Right atrium auricular region (tissue), 2 donors: ENCODE measurements at regions not wholly inside any gene's neighbourhood (a gene's known extent, or its start where the extent isn't known, plus 50 kb on each side); places are given as distances from the start of the nearest gene placed in this dataset.

Experiments
- DNase-seq: peaks from one replicate; pipeline ENCODE4 v3.0.0-alpha.2; 2019; ENCODE audit warnings: low spot score
- H3K27ac ChIP-seq, 2 donors: fragments of 200-600 bp; sonication (generic); 1 replicate in 1 of 2; 2 replicates in 1 of 2; pipeline ENCODE4 v1.5.1; 2016 to 2019
- H3K27me3 ChIP-seq, 2 donors: fragments of 200-600 bp; sonication (generic); one replicate each; pipeline versions ENCODE4 v1.5.1 to v1.6.0; 2017 to 2019
- H3K36me3 ChIP-seq: fragments of 200-600 bp; sonication (generic); one replicate; pipeline ENCODE4 v1.5.1; 2016
- H3K4me1 ChIP-seq, 2 donors: fragments of 200-600 bp; sonication (generic); one replicate each; pipeline versions ENCODE4 v1.5.1 to v1.6.0; 2017 to 2019
- H3K4me3 ChIP-seq, 2 donors: fragments of 200-600 bp; sonication (generic); 1 replicate in 1 of 2; 2 replicates in 1 of 2; pipeline ENCODE4 v1.5.1; 2017 to 2019; ENCODE audit warnings: mild to moderate bottlenecking in 1 of 2, moderate library complexity in 1 of 2
- H3K9me3 ChIP-seq, 2 donors: fragments of 200-600 bp; sonication (generic); one replicate each; pipeline ENCODE4 v1.5.1; 2019
- TF ChIP-seq, protein P1 (sequence below), 2 donors: fragments of 200-600 bp; sonication (generic); IDR thresholded peaks; one replicate each; pipeline ENCODE4 v1.5.1; 2019; ENCODE audit warnings: antibody characterized with exemption in 2 of 2

DNA sequence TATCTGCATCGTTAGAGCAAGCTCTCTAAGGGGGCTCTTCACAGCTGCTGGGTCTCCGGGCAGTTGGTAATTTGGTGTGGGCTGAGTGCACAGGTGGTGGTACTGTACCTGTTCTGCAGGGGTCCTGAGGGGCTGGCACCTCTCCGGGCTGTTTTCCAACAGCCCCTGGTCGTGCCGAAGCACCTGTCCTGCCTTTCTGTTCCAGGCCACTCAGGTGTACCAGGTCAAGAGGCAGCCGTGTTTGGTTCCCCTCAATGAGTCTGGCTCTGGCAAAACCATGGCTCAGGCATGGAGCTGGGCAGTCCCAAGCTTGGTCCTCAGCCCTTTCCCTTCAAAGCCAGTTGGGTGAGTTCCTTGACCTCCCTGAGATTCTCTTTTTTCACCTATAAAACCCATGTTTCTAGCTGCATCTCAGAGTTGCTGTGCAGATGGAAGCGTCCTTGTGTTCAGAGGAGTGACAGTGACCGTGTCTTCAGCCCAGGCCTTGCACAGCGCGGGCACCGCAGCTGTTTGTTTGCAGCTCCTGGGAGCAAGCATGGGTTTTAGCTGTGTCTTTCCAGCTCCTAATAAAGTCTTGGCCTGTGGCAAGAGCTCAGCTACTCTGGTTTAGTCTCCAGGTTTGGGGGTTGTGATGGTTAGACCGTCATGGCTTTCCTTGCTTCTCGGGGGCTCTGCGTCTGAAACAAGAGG is 110.9 kb downstream of the GLI2 start:
- no peak overlapping the region for H3K27ac ChIP-seq
- DNase-seq: no peak
- peaks cover 0 to 18% of the 10 kb centered on the region in 2 donors for H3K9me3 ChIP-seq
- H3K36me3 ChIP-seq: no peaks in the 10 kb centered on the region
- H3K4me1 ChIP-seq: no peaks in the 10 kb centered on the region
- no peaks in the 10 kb centered on the region for H3K27me3 ChIP-seq
- H3K4me3 ChIP-seq: no peak overlapping the region
- TF ChIP-seq, protein P1, sequence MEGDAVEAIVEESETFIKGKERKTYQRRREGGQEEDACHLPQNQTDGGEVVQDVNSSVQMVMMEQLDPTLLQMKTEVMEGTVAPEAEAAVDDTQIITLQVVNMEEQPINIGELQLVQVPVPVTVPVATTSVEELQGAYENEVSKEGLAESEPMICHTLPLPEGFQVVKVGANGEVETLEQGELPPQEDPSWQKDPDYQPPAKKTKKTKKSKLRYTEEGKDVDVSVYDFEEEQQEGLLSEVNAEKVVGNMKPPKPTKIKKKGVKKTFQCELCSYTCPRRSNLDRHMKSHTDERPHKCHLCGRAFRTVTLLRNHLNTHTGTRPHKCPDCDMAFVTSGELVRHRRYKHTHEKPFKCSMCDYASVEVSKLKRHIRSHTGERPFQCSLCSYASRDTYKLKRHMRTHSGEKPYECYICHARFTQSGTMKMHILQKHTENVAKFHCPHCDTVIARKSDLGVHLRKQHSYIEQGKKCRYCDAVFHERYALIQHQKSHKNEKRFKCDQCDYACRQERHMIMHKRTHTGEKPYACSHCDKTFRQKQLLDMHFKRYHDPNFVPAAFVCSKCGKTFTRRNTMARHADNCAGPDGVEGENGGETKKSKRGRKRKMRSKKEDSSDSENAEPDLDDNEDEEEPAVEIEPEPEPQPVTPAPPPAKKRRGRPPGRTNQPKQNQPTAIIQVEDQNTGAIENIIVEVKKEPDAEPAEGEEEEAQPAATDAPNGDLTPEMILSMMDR (IDR thresholded peaks at IDR 0.05): no peak

DNA sequence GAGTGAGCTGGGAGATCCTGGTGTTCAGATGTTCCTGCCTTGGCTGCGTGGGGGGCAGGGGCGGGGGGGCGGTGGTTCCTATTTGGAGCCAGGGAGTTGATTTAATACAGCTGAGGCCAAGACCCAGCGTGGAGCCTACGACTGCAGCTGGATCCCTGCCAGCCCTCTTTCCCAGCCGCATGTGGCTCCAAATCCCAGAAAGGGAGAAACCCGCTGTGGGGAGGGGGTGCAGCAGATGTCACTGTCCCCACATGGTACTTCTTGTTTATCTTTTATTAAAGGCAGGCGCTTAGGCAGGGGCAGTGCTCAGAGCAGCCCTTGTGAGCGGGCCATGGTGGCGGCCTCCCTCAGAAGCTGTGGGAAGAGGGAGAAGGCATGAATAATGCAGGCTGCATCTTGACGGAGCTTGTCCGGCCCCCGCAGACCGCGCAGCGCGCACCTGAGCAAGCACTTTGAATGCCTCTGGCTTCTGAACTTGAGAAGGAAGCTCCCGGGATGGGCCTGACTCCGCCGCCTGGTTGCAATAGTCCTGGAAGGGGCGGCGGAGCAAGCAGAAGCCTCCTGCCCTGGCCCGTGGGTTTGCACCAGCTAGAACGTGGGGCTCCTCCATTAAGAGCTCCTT is 112.1 kb downstream of the GLI2 start:
- Histone ChIP-seq H3K36me3 (no peaks in the 10 kb centered on the region), H3K9me3 (peaks cover 0 to 18% of the 10 kb centered on the region in 2 donors), H3K27ac (no peak overlapping the region), H3K27me3 (no peaks in the 10 kb centered on the region), H3K4me1 (no peaks in the 10 kb centered on the region), H3K4me3 (no peak overlapping the region)
- no peak for DNase-seq
- TF ChIP-seq, protein P1 (IDR thresholded peaks at IDR 0.05): no peak

DNA sequence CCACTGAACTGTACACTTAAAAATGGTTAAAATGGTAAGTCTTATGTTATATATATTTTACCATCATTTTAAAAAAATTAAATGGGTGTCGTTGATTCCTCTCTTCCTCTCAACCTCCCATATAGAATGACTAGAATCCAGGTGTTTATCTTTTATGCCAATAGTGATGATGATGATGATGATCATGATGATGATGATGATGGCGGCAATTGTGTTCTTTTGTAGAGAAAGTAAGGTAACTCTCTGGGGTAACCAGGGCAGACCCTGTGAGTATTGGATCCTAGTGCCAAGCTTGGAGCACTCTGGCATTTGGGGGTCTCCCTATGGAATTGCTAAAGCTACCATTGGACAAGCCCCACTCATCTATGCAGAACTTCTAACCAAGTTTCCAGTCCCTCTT is 113.6 kb downstream of the GLI2 start:
- TF ChIP-seq, protein P1 (IDR thresholded peaks at IDR 0.05): no peak
- no peaks in the 10 kb centered on the region for H3K36me3 ChIP-seq

DNA sequence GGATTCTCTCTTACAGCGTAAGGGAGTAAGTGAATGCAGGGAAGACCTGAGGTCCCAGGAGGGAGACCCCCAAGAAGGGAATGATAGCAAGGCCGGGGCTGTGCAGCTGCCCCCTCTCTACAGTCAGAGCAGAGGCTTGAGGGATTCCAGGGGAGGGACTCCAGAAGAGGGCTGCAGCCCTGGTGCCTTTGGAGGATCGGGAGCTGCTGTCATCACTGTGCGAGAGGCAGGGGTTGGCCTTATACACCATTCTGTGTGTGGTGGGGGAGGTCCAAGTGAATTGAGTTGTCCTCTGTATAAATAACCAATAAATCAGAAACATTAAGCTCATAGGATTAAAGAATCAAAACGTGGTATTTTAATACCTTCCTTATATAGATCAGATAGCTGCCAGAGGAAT is 114.9 kb downstream of the GLI2 start:
- no peak for DNase-seq
- TF ChIP-seq, protein P1 (IDR thresholded peaks at IDR 0.05): no peak
- no peaks in the 10 kb centered on the region for H3K4me1 ChIP-seq
- H3K36me3 ChIP-seq: no peaks in the 10 kb centered on the region
- H3K27me3 ChIP-seq: no peaks in the 10 kb centered on the region
- peaks cover 0 to 18% of the 10 kb centered on the region in 2 donors for H3K9me3 ChIP-seq
- H3K4me3 ChIP-seq: no peak overlapping the region
- H3K27ac ChIP-seq: no peak overlapping the region

More for the DNA sequence above, 113.6 kb downstream of the GLI2 start:
- no peak overlapping the region for H3K27ac ChIP-seq
- H3K9me3 ChIP-seq: peaks cover 0 to 18% of the 10 kb centered on the region in 2 donors
- H3K4me1 ChIP-seq: no peaks in the 10 kb centered on the region
- H3K4me3 ChIP-seq: no peak overlapping the region
- DNase-seq: no peak
- no peaks in the 10 kb centered on the region for H3K27me3 ChIP-seq

DNA sequence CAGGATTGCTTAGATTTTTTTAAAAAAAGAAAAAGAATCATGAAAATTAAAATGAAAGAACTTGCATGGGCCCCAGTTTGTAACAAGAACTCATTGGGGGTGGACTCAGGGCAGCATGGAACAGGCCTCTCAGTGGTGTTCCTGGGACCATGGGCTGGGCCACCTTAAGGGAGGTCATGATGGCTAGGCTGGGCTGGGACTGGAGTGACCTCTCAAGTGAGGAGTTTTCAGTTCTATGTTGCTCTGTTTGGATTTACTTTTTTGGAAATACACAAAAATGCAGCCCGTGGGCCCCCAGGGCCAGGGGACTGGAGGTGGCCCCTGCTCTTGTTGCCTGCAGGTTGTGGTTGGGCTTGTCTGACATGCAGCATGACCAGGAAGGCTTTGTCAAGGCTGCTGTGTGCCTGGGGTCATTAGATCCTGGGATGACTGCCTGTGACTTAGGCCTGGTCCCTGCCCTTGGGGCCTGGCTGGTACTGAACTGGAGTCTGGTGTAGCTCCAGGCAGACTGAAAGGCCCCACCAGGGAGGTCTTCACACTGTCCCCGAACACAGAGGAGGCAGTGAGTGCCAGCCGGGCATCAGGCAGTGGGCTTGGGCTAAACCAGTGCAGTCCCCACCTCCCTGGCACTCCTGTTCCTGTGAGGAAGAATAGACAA is 115.6 kb downstream of the GLI2 start:
- DNase-seq: no peak
- Histone ChIP-seq H3K27me3 (no peaks in the 10 kb centered on the region), H3K36me3 (no peaks in the 10 kb centered on the region), H3K4me1 (peaks cover 0 to 4% of the 10 kb centered on the region in 2 donors), H3K27ac (no peak overlapping the region), H3K4me3 (no peak overlapping the region), H3K9me3 (peaks cover 0 to 18% of the 10 kb centered on the region in 2 donors)
- TF ChIP-seq, protein P1 (IDR thresholded peaks at IDR 0.05): no peak
